PFSK-1 (cell line): ENCODE measurements at regions not wholly inside any gene's neighbourhood (a gene's known extent, or its start where the extent isn't known, plus 50 kb on each side); places are given as distances from the start of the nearest gene placed in this dataset.

Experiments used
- FOXP2 ChIP-seq: optimal IDR thresholded peaks from 2 replicates; pipeline ENCODE3; 2011; ENCODE audit warnings: borderline replicate concordance, control low read depth, inconsistent platforms; ENCODE audit not compliant: insufficient read depth; ENCODE audit errors: extremely low read length, extremely low read depth
- POLR2AphosphoS5 ChIP-seq: IDR thresholded peaks from 2 replicates; pipeline ENCODE4 v1.6.1; 2012; ENCODE audit warnings: low read depth, mild to moderate bottlenecking, control low read depth, low read length, moderate library complexity
- SIN3A ChIP-seq: IDR thresholded peaks from 2 replicates; pipeline ENCODE4 v1.6.1; 2012; ENCODE audit warnings: mild to moderate bottlenecking, low read length, moderate library complexity, borderline replicate concordance; ENCODE audit not compliant: insufficient read depth
- TAF1 ChIP-seq: IDR thresholded peaks from 2 replicates; pipeline ENCODE4 v1.6.1; 2012; ENCODE audit warnings: low read length, control low read depth, borderline replicate concordance; ENCODE audit not compliant: insufficient read depth
- TF ChIP-seq, protein P1 (sequence below), 2 experiments: IDR thresholded peaks; 2 replicates each; pipeline versions ENCODE4 v1.6.1 to v1.8.0; 2011 to 2012; ENCODE audit warnings: low read depth in 2 of 2, low read length in 2 of 2, control low read depth in 1 of 2, inconsistent platforms in 1 of 2, mild to moderate bottlenecking in 1 of 2, moderate library complexity in 1 of 2; ENCODE audit not compliant: insufficient read depth in 1 of 2

DNA sequence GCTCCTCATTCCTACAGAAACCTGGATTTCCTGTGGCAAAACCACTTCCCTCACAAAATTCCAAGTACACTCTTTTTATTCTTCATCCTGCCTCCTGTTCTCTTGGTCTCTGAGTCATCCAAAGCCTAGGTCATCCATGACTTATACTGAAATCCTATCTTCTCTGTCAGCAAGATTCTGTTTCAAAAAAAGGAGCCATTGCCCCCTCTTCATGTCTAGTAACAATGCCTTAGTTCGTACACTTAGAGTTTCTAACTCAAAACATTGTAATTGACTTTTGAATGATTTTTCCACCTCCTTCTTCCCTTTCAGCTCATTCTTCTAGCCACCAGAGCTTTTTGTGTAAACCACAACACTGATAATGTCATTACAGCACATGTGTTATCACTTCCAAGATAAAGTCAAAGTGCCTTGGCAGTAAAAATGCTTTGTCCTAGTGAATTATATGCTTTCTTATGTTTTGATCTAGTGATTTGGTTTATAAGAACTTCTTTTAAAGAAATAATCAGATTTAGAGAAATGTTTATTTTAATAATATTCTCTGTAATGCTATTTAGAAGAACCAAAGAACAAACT, 256.5 kb upstream of the NECTIN3 start:
- no peak for TF ChIP-seq SIN3A
- no peak for TF ChIP-seq POLR2AphosphoS5
- no peak for TF ChIP-seq TAF1
- TF ChIP-seq, protein P1, sequence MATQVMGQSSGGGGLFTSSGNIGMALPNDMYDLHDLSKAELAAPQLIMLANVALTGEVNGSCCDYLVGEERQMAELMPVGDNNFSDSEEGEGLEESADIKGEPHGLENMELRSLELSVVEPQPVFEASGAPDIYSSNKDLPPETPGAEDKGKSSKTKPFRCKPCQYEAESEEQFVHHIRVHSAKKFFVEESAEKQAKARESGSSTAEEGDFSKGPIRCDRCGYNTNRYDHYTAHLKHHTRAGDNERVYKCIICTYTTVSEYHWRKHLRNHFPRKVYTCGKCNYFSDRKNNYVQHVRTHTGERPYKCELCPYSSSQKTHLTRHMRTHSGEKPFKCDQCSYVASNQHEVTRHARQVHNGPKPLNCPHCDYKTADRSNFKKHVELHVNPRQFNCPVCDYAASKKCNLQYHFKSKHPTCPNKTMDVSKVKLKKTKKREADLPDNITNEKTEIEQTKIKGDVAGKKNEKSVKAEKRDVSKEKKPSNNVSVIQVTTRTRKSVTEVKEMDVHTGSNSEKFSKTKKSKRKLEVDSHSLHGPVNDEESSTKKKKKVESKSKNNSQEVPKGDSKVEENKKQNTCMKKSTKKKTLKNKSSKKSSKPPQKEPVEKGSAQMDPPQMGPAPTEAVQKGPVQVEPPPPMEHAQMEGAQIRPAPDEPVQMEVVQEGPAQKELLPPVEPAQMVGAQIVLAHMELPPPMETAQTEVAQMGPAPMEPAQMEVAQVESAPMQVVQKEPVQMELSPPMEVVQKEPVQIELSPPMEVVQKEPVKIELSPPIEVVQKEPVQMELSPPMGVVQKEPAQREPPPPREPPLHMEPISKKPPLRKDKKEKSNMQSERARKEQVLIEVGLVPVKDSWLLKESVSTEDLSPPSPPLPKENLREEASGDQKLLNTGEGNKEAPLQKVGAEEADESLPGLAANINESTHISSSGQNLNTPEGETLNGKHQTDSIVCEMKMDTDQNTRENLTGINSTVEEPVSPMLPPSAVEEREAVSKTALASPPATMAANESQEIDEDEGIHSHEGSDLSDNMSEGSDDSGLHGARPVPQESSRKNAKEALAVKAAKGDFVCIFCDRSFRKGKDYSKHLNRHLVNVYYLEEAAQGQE (IDR thresholded peaks at IDR 0.05; ENCODE audit: insufficient read depth in 1 of 2, low read depth in 2 of 2, low read length in 2 of 2) = no peak
- no peak for TF ChIP-seq FOXP2

- TF ChIP-seq FOXP2 = no peak
- TF ChIP-seq, protein P1 (IDR thresholded peaks at IDR 0.05; ENCODE audit: insufficient read depth in 1 of 2, low read depth in 2 of 2, low read length in 2 of 2) = no peak
- no peak for TF ChIP-seq POLR2AphosphoS5
- TF ChIP-seq SIN3A = no peak
- TF ChIP-seq TAF1 = no peak
Measured at GRCh38 chr3:110816008-110816407, 255.6 kb upstream of the NECTIN3 start.

DNA sequence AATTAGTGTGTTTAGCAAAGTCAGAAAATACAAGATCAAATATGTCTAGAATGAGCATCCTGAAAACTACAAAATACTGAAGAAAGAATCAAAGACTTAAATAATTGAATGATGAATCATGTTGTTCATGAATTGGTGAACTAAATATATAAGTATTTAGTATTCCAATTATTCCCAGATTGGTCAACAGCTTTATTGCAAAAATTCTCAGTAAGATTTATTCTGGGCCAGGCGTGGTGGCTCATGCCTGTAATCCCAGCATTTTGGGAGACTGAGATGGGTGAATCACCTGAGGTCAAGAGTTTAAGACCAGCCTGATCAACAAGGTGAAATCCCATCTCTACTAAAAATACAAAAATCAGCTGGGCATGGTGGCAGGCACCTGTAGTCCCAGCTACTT, 250.0 kb upstream of the NECTIN3 start:
- TF ChIP-seq FOXP2 = no peak
- TF ChIP-seq SIN3A = no peak
- TF ChIP-seq POLR2AphosphoS5 = no peak
- no peak for TF ChIP-seq TAF1
- TF ChIP-seq, protein P1 (IDR thresholded peaks at IDR 0.05; ENCODE audit: insufficient read depth in 1 of 2, low read depth in 2 of 2, low read length in 2 of 2) = no peak

DNA sequence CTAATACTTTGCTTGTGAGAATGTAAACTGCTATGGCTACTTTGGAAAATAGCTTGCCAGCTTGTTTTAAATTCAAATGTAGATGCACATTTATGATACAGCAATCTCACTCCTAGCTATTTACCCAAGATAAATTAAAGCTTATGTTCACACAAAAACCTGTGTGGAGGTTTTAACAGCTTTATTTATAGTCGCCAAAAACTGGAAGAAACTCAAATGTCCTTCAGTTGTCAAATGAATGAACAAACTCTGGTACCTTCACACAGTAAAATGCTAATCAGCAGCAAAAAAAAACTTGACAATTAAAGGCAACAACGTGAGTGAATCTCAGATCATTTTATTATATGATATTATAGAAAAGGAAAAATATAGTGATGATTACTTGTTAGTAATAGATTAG, 248.6 kb upstream of the NECTIN3 start:
- TF ChIP-seq POLR2AphosphoS5 (no peak), TAF1 (no peak)

DNA sequence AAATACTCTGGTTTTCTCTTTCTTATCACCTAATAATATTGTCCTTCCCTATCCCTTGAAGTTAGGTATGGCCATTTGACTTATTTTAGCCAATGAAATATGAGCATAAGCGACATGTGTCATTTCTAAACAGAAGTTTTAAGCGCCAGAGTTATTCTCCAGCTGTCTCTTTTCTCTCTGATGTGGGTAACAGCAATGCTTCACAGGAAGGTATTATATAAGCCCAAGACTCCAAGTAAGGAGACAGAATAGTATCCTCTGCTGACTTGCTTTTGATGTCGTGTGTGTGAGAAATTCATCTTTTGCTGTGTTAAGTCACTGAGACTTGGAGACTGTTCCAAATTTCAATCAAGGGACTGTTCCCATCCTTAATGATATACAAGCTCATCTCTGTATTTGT, 224.6 kb upstream of the NECTIN3 start:
- TF ChIP-seq FOXP2 = no peak
- TF ChIP-seq, protein P1 (IDR thresholded peaks at IDR 0.05; ENCODE audit: insufficient read depth in 1 of 2, low read depth in 2 of 2, low read length in 2 of 2) = no peak
- no peak for TF ChIP-seq TAF1
- no peak for TF ChIP-seq POLR2AphosphoS5
- TF ChIP-seq SIN3A = no peak
